DMS153 treated with DMSO at 0.1 percent for 48 hours (cell line): ENCODE measurements at regions not wholly inside any gene's neighbourhood (a gene's known extent, or its start where the extent isn't known, plus 50 kb on each side); places are given as distances from the start of the nearest gene placed in this dataset.
"Not testable (repeated sequence)": the region's sequence is repeated elsewhere in the genome, so short reads cannot be mapped to it uniquely, and the experiment has no call there.

Experiments
- DNase-seq: peaks from one replicate; lab custom pipeline; 2025; ENCODE audit not compliant: unreplicated experiment; lab: John Stamatoyannopoulos, UW

DNA sequence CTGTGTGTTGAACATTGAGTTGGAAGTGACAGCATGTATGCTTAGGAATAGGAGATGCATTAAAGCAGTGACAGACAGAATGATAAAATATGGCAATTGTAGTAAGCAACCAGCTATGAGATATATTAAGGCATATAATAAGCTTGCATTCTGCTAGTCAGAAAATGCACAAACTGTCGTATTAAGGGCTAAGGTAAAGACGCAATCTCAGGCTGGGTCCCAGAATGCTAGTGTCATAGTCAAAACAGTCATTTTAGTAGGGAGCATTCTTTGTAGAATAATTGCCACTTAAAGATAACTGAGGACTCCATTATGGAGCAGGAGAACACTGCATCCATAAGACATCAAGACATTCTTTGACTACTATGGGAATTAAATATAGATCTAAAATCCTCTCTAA, 1369.7 kb upstream of the C9orf72 start:
- no peak for DNase-seq

- no peak for DNase-seq
Measured at GRCh38 chr9:28946648-28947047, 1373.4 kb upstream of the C9orf72 start.

DNA sequence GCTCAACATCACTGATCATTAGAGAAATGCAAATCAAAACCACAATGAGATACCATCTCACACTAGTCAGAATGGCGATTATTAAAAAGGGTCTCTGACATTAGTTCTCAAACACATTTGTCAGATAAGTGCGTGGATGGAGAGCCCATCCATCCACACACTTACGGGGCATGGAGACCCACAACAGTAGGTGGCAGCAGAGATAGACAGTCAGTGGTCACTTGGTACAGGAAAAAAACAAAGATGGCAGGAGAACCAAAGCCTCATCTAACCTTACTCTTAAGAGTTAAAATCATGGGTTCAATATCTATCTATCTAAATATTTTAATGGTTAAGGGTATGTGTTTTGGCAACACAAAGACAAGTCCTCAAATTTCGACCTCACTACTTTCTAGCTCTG, 1378.7 kb upstream of the C9orf72 start:
- DNase-seq, result no peak

GRCh38 chr9:28956116-28956880, 1383.0 kb upstream of the C9orf72 start:
- peak; percentile 35 for DNase-seq

- DNase-seq, result no peak
Measured at GRCh38 chr9:28960602-28961001, 1387.3 kb upstream of the C9orf72 start.

- DNase-seq, result no peak
Measured at GRCh38 chr9:28961623-28962022, 1388.3 kb upstream of the C9orf72 start.

GRCh38 chr9:28967226-28967625, 1393.9 kb upstream of the C9orf72 start:
- DNase-seq, result no peak

- no peak for DNase-seq
Measured at GRCh38 chr9:28970241-28970654, 1397.0 kb upstream of the C9orf72 start.

DNA sequence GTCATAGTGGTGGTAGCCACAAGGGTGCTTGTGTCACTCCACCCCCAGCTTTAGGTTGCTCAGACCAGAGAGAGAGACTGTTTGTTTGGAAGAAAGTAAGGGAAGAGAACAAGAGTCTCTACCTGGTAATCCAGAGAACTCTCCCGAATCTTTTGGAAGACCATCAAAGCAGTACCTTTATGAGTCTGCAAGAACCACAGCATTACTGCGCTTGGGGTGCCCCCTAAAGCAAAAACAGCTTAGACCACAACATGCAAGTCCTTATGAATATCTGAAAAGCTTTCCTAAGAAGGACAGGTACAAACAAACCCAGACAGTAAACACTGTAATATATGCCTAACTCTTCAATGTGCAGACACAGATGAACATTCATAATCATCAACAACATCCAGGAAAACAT, 1398.6 kb upstream of the C9orf72 start:
- no peak for DNase-seq

DNA sequence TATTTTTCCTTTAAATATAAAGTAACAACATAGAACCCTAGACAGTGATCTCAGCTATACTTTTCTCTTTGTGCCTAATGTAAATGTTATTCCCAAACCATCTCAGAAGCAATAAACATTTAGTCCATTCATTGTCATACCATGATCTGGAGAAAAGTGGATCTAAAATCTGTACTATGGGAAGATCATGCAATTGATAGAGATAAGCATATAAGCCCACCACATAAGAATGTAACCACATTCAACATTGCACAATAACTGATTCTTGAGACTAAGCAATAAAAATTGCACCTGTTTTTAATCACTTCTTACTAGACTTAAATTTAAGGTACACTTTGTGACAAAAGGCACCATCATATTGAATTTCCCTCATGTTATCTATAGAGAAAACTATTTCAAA, 1403.0 kb upstream of the C9orf72 start:
- no peak for DNase-seq

DNA sequence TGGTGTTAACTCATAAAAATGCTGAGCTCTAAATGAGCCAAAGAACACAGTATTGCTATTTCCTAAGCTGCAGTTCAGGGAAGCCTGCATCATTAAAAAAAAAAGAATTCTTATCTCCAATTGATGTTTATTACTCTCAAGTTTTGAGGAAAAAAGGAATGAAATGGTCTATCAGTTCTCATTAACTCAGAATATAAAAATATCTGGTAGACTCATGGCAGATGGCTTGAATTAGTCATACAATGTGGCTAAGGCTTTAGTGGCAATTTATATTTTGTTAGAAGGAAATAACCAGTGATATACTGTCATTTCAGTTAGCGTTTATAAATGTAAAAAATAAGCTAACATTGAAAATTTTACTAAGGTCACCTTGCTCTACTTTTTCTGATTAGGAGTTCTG, 1403.4 kb upstream of the C9orf72 start:
- DNase-seq, result no peak

GRCh38 chr9:28981129-28981528, 1407.8 kb upstream of the C9orf72 start:
- DNase-seq, result no peak

- DNase-seq, result no peak
Measured at GRCh38 chr9:28981711-28982110, 1408.4 kb upstream of the C9orf72 start.

DNA sequence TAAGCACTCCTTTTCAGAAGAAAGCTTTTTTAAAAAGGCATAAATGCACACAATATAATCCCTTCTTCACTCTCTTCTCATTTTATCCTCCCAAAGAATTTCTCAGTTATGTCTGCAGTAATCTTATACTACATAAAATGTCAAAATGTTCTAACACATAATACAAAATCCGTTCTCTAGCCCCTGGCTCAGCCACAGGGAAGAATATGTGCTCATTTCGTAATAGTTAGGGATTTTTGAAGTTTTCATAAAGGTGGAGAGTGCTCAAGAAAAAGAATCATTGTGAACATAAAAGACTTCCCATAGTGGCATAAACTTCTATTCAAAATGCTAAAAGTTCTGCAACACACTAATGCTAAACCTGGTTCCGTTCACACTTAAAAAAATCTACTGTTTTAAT, 1410.7 kb upstream of the C9orf72 start:
- no peak for DNase-seq

- DNase-seq, result not testable (repeated sequence)
Measured at GRCh38 chr9:28990009-28990408, 1416.7 kb upstream of the C9orf72 start.

DNA sequence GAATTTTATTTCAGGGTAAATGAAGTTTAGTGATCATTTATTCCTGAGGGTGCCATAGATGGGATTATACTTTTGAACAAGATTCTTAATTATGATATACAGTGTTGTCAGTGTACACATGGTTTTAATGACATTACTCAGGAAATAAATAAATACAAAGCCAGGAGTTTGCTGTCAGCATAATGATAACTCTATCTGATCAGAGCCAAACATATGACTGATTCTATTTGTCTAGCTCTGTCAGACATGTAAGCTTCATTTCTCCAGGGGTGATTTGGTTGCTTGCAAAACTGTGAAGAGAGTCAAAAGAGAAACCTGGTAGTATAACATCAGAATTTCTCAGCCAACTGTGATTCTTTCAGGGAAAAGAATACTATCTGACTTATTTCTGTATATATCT, 1425.8 kb upstream of the C9orf72 start:
- DNase-seq, result no peak

DNA sequence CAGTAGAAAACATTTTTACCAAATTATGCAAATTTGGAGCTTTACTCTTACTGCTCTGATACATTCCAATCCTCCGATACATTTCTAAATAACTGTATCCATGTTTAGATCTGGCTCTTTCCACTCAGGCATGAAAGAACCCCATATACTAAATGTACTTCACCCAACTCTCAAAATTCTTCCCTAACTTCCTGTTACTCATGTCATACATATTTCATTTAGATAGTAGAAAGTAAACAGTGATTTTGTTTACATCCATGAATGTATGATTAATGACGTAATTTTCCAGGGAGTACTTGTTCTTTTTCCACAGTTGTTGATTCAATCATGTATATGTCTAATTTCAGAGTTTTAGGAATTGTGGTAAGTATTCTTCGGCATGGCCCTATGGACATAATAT, 1426.5 kb upstream of the C9orf72 start:
- no peak for DNase-seq

DNA sequence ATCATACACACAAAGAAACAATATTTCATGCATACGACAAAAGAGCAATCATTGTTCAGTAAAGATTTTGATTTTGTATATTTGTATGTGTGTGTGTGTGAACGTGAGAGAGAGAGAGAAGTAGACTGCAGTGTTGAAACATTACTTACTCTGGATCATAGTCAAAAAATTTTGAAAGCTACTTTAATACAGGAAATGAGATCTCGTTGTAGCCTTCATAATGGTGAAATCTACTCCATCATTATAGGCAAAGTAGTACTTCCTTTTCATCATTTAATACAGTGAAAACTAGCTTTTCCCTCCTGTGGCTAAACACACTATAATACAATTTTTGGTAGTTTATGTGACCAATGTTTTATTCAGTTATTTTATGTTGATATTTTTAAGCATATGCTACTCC, 1427.7 kb upstream of the C9orf72 start:
- no peak for DNase-seq

- no peak for DNase-seq
Measured at GRCh38 chr9:29004988-29005387, 1431.7 kb upstream of the C9orf72 start.

DNA sequence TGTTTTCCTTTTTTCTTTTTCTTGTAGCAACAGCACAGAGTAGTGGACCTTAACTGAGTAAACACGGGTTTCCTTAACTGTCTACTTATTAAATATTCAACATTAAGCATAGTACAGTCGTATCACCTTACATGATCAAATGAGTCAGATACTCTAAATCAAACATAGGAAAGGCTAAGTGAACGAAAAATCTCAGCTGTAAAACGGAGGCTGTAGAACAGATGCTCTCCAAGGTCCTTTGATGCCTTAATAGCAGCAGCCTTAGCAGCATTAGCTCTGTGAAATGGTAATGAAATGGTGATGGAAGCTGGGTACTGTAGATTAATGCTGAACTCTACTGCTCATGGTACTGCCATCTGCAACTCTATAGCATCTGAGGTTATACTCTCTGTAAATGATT, 1433.3 kb upstream of the C9orf72 start:
- DNase-seq, result no peak

GRCh38 chr9:29012911-29013310, 1439.6 kb upstream of the C9orf72 start:
- no peak for DNase-seq

DNA sequence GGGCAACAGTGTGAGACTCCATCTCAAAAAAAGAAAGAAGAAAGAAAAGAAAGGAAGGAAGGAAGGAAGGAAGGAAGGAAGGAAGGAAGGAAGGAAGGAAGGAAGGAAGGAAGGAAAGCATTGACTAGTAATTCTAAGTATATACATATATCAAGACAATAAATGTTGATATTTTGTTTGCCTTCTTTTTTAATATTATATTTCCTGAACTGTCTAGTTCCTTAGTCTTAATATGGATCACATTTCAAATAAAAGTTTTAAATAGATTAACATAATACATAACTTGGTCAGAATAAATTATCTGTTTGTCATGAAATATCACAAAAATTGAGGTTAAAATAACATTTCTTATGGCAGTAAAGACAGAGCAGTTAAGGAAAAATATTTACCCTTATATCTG, 1448.4 kb upstream of the C9orf72 start:
- DNase-seq, result no peak

GRCh38 chr9:29038332-29038731, 1465.1 kb upstream of the C9orf72 start:
- no peak for DNase-seq
